Activated CD8-positive, alpha-beta memory T cell treated with anti-CD3 and anti-CD28 coated beads, Interleukin-2, amount 50 U/mL, for 24 hours (primary cell): ENCODE measurements at regions not wholly inside any gene's neighbourhood (a gene's known extent, or its start where the extent isn't known, plus 50 kb on each side); places are given as distances from the start of the nearest gene placed in this dataset.

Source experiments
- DNase-seq: peaks from one replicate; pipeline ENCODE4 v3.0.0-alpha.2; 2020; ENCODE audit errors: extremely low read depth

GRCh38 chr1:221430152-221430960 is 311.5 kb downstream of the DUSP10 start:
- no peak for DNase-seq

GRCh38 chr1:221431068-221431651 is 310.7 kb downstream of the DUSP10 start:
- DNase-seq, result no peak

- no peak for DNase-seq
Measured at GRCh38 chr1:221431961-221432360, 309.9 kb downstream of the DUSP10 start.

GRCh38 chr1:221435504-221435904 is 306.4 kb downstream of the DUSP10 start:
- no peak for DNase-seq

GRCh38 chr1:221437171-221437570 is 304.7 kb downstream of the DUSP10 start:
- no peak for DNase-seq

GRCh38 chr1:221437926-221438325 is 304.0 kb downstream of the DUSP10 start:
- DNase-seq, result no peak

- DNase-seq, result peak; percentile 47
Measured at GRCh38 chr1:221439008-221439746, 302.7 kb downstream of the DUSP10 start.

- peak; percentile 19 for DNase-seq
Measured at GRCh38 chr1:221439747-221440501, 302.0 kb downstream of the DUSP10 start.

- DNase-seq, result no peak
Measured at GRCh38 chr1:221440658-221441057, 301.2 kb downstream of the DUSP10 start.

- DNase-seq, result no peak
Measured at GRCh38 chr1:221442056-221442455, 299.8 kb downstream of the DUSP10 start.

GRCh38 chr1:221444346-221444745 is 297.5 kb downstream of the DUSP10 start:
- DNase-seq, result no peak

- no peak for DNase-seq
Measured at GRCh38 chr1:221448585-221449175, 293.2 kb downstream of the DUSP10 start.

- DNase-seq, result no peak
Measured at GRCh38 chr1:221449194-221449593, 292.7 kb downstream of the DUSP10 start.

- DNase-seq, result no peak
Measured at GRCh38 chr1:221449801-221450470, 292.0 kb downstream of the DUSP10 start.

GRCh38 chr1:221451741-221452140 is 290.1 kb downstream of the DUSP10 start:
- DNase-seq, result no peak

- no peak for DNase-seq
Measured at GRCh38 chr1:221454096-221454495, 287.8 kb downstream of the DUSP10 start.

GRCh38 chr1:221456918-221457317 is 285.0 kb downstream of the DUSP10 start:
- no peak for DNase-seq

GRCh38 chr1:221457685-221458446 is 284.0 kb downstream of the DUSP10 start:
- DNase-seq, result no peak

- no peak for DNase-seq
Measured at GRCh38 chr1:221458447-221459156, 283.3 kb downstream of the DUSP10 start.

GRCh38 chr1:221459558-221459957 is 282.3 kb downstream of the DUSP10 start:
- DNase-seq, result no peak
